ENCODE measurements at regions not wholly inside any gene's neighbourhood (a gene's known extent, or its start where the extent isn't known, plus 50 kb on each side); places are given as distances from the start of the nearest gene placed in this dataset.

DNA sequence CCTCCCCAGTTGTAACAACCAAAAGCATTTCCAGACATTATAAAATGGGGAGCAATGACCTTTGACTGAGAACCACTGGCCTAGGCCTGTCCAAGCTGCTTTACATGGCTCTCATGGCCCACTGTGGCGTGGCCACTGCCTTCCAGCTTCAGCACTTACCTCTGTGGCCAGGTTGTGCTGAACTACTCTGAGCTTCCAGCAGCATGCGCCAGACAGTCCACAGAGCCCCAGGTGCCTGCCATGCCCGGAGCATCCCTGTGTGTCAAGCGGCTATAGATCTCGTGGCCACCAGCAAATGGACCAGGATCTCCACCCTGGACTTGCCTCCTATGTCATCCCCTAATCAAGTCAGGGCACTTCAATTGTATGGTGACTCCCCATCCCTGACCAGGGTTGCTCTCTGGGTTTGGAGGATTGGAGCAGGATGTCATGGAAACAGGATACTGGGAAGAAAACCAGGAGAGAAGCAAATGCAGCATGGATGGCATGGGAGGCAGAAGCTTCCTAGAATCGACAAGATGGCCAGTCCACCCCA, 199.7 kb downstream of the UACA start:
- Histone ChIP-seq H3K4me3 (ENCODE audit: extremely low read depth, insufficient read depth, low read length, poor library complexity, severe bottlenecking) (no peak overlapping the region), H3K36me3 (ENCODE audit: control insufficient read depth, insufficient read depth, low read length) (no peaks in the 10 kb centered on the region), H3K4me1 (ENCODE audit: control insufficient read depth, insufficient read depth, low read length, poor library complexity, severe bottlenecking) (peaks cover 6% of the 10 kb centered on the region), H3K27ac (ENCODE audit: low read depth, low read length, severe bottlenecking) (no peak overlapping the region), H3K9me3 (ENCODE audit: control insufficient read depth, low read length) (no peaks in the 10 kb centered on the region)
- WGBS, 2 experiments (ENCODE audit: insufficient coverage in 2 of 2): 92 to 96% methylated on average over 4 to 6 of the region's 6 CpGs

DNA sequence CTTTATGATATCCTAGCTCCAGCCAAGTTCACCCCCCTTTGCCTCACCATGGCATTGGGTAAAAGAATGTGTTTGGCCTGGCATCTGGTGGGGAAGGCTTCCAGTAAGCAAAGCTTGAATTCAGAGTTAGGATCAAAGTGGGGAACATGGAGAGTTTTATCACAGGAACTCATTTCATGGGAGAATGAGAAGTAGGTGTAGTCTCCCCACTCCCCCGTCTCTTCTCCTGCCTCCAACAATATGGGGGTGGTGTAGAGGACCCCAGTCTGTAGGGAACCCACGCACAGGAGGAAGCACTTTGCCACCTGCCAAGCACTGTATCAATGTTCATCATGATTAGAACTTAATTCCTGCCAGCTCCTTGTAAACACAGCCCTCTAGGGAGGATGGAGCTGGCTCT, 200.5 kb downstream of the UACA start:
- H3K4me3 ChIP-seq (ENCODE audit: extremely low read depth, insufficient read depth, low read length, poor library complexity, severe bottlenecking): no peak overlapping the region
- WGBS, 2 experiments (ENCODE audit: insufficient coverage in 2 of 2): 83% methylated on average over 1 of the region's 2 CpGs; no CpG with 5 or more reads in 1 of the 2 experiments
- no peak overlapping the region for H3K27ac ChIP-seq (ENCODE audit: low read depth, low read length, severe bottlenecking)
- H3K4me1 ChIP-seq (ENCODE audit: control insufficient read depth, insufficient read depth, low read length, poor library complexity, severe bottlenecking): peaks cover 6% of the 10 kb centered on the region
- H3K36me3 ChIP-seq (ENCODE audit: control insufficient read depth, insufficient read depth, low read length): no peaks in the 10 kb centered on the region
- no peaks in the 10 kb centered on the region for H3K9me3 ChIP-seq (ENCODE audit: control insufficient read depth, low read length)

DNA sequence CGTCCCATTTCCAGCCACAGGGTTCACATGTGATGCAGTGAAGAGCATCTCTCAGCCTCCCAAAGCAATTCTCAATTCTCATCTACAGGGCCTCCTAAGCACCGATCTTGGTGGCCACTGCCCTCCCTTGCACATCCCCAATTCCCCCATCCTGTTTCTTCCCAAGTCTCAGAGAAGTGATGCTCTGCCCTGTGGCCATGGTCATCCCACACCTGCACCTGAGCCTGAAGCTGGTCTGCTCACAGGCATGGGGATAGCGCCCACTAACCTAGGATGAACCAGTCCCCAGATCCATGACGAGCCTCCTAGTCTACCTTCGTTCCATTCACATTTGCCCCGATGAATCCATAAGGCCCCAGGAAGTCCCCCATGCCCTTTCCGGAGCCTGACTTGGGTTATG, 201.5 kb downstream of the UACA start:
- Histone ChIP-seq H3K4me1 (ENCODE audit: control insufficient read depth, insufficient read depth, low read length, poor library complexity, severe bottlenecking) (peaks cover 6% of the 10 kb centered on the region), H3K9me3 (ENCODE audit: control insufficient read depth, low read length) (no peaks in the 10 kb centered on the region), H3K4me3 (ENCODE audit: extremely low read depth, insufficient read depth, low read length, poor library complexity, severe bottlenecking) (no peak overlapping the region), H3K27ac (ENCODE audit: low read depth, low read length, severe bottlenecking) (no peak overlapping the region), H3K36me3 (ENCODE audit: control insufficient read depth, insufficient read depth, low read length) (no peaks in the 10 kb centered on the region)
- WGBS, 2 experiments (ENCODE audit: insufficient coverage in 2 of 2): 93 to 97% methylated on average over 6 to 7 of the region's 7 CpGs

DNA sequence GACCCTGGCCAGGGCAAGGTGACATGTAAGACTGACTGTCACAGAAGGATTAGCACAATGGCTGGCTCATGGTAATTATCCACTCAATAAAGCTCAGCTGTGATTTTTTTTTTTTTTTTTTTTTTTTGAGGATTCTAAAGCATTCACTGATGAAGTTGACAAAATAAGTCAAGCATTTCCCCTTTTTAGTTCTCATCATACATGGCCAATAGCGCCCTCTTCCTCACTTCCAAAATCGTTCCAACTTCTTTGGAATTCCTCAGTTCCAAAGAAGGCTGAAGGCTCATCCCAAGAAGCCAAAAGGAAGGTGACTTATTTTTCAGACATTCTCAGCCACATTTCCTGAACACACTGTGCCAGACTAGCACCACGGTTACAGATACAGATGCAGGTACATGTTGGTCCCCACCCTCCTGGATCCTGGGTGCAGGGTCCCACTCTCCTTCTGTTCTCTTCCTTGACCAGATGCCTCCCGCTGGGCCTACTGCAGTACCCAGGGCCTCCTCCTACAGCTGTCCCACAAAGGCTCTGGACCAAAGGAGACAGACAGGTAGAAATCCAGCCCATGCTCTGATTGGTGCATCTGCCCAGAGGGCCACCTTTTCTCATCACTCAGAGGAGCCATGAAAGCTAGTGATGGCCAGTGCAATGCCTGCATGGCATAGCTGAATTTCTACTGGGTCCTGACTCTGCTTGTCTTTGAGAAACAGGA, 202.6 kb downstream of the UACA start:
- H3K36me3 ChIP-seq (ENCODE audit: control insufficient read depth, insufficient read depth, low read length): no peaks in the 10 kb centered on the region
- H3K4me3 ChIP-seq (ENCODE audit: extremely low read depth, insufficient read depth, low read length, poor library complexity, severe bottlenecking): no peak overlapping the region
- H3K27ac ChIP-seq (ENCODE audit: low read depth, low read length, severe bottlenecking): no peak overlapping the region
- no peaks in the 10 kb centered on the region for H3K9me3 ChIP-seq (ENCODE audit: control insufficient read depth, low read length)
- H3K4me1 ChIP-seq (ENCODE audit: control insufficient read depth, insufficient read depth, low read length, poor library complexity, severe bottlenecking): peaks cover 7% of the 10 kb centered on the region
- WGBS, 2 experiments (ENCODE audit: insufficient coverage in 2 of 2): 77 to 83% methylated on average over 3 of the region's 4 CpGs

DNA sequence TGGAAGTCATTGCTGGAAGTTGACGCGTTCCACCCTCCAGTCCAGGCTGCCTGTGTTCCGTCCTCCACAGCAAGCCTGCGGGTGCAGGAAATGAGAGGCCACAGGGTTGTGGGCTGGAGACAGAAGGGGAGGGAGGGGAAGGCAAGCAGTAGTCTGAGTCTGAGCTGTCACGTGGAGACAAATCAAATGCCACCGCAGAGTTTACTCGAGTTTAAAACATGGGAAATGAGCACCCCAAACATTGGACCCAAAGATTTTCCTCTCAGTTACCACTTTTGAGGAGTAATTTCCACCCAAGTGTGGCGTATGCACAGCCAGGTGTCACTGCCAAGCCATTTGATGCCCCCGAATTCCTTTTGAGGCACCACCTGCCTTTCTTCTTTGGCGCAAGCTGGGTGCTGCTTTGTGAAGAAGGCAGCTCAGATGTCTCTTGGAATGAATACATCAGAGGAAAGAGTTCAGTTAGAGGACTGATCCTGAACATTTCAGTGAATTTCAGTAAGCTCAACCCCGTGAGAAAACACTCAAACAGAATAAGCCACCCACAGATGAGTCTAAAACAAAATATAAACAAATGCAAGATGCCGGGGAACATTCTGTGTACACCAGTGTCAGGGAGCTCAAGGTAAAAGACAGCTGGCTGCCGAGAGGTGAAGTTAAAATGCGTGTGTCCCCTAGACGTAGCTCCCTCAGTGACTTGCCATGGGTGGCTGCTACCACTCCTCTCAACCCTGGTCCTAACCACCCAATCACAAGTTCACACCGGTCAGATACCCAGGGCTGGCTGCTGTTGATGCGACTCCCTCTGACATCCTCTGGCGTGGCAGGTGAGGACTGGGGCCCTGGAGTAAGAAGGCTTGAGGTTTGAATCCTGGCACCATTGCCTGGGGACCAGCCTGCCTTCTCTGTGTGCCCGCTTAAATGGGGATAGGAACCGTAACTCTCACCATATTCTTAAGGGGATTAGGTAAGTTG, 203.8 kb downstream of the UACA start:
- H3K27ac ChIP-seq (ENCODE audit: low read depth, low read length, severe bottlenecking): no peak overlapping the region
- 76 to 86% methylated on average over 15 to 17 of the region's 20 CpGs for WGBS, 2 experiments (ENCODE audit: insufficient coverage in 2 of 2)

DNA sequence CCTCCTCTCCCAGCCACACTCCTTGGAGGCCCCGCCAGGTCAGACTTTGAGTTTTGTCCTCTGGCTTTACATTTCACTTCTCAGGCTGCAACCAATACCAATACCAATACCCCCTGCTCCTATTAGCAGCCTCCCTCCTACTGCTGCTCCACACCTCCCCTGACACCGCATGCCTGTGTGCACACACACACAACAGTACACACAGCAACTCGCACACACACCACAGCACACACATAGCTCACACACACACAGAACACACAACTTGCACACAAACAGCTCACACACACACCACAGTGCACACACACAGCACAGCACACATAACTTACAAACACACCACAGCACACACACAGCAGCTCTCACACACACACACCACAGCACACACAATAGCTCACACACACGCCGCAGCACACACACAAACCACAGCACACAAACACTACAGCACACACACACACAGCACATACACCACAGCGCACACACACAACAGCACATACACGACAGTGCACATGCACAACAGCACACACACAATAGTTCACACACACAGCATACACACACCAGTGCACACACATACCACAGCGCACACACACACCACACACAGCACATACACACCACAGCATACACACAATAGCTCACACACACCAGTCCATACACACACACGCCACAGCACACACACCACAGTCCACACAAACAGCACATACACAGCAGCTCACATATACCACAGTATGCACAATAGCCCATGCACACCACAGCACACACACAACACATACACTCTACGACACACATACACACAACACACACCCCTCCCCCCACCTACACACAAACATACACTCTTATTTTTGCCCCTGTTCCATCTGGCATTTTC, 204.7 kb downstream of the UACA start:
- WGBS, 2 experiments (ENCODE audit: insufficient coverage in 2 of 2): 80 to 91% methylated on average over 9 to 10 of the region's 10 CpGs
- Histone ChIP-seq H3K4me3 (ENCODE audit: extremely low read depth, insufficient read depth, low read length, poor library complexity, severe bottlenecking) (no peak overlapping the region), H3K27ac (ENCODE audit: low read depth, low read length, severe bottlenecking) (no peak overlapping the region), H3K9me3 (ENCODE audit: control insufficient read depth, low read length) (no peaks in the 10 kb centered on the region), H3K36me3 (ENCODE audit: control insufficient read depth, insufficient read depth, low read length) (no peaks in the 10 kb centered on the region), H3K4me1 (ENCODE audit: control insufficient read depth, insufficient read depth, low read length, poor library complexity, severe bottlenecking) (peaks cover 10% of the 10 kb centered on the region)

More for the DNA sequence above, 203.8 kb downstream of the UACA start:
- Histone ChIP-seq H3K9me3 (ENCODE audit: control insufficient read depth, low read length) (no peaks in the 10 kb centered on the region), H3K4me3 (ENCODE audit: extremely low read depth, insufficient read depth, low read length, poor library complexity, severe bottlenecking) (no peak overlapping the region), H3K36me3 (ENCODE audit: control insufficient read depth, insufficient read depth, low read length) (no peaks in the 10 kb centered on the region), H3K4me1 (ENCODE audit: control insufficient read depth, insufficient read depth, low read length, poor library complexity, severe bottlenecking) (peaks cover 10% of the 10 kb centered on the region)

DNA sequence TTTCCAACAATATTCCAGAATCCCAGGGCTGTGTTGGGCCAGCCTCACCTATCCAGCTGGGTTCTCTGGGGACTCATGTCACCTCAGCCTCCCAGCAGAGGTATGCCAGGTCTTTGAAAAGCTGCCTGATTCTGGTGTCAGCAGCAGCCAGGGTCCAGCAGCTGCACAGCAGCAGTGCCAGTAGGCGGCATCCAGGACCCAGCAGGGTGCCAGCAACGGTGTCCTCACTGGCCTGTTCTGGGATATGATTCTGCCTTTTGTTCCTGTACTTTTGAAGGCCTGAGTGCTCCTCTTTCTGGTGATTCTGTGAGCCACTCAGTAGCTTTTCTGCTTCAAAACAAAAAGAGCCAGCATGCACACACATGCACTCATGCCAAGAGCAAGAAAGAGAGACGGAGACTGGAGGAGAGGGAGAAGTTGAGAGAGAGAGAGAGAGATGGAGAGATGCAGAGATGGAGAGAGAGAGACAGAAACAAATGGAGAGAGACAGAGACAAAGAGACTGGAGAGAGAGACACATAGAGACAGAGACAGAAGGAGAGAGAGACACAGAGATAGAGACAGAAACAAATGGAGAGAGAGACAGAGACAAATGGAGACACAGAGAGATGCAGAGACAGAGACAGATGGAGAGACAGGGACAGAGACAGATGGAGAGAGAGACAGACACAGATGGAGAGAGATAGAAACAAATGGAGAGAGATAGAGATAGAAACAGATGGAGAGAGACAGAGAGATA, 205.7 kb downstream of the UACA start:
- Histone ChIP-seq H3K36me3 (ENCODE audit: control insufficient read depth, insufficient read depth, low read length) (no peaks in the 10 kb centered on the region), H3K9me3 (ENCODE audit: control insufficient read depth, low read length) (no peaks in the 10 kb centered on the region), H3K4me3 (ENCODE audit: extremely low read depth, insufficient read depth, low read length, poor library complexity, severe bottlenecking) (no peak overlapping the region), H3K4me1 (ENCODE audit: control insufficient read depth, insufficient read depth, low read length, poor library complexity, severe bottlenecking) (peaks cover 10% of the 10 kb centered on the region), H3K27ac (ENCODE audit: low read depth, low read length, severe bottlenecking) (no peak overlapping the region)
- WGBS, 2 experiments (ENCODE audit: insufficient coverage in 2 of 2): 88 to 100% methylated on average over 2 to 3 of the region's 3 CpGs

DNA sequence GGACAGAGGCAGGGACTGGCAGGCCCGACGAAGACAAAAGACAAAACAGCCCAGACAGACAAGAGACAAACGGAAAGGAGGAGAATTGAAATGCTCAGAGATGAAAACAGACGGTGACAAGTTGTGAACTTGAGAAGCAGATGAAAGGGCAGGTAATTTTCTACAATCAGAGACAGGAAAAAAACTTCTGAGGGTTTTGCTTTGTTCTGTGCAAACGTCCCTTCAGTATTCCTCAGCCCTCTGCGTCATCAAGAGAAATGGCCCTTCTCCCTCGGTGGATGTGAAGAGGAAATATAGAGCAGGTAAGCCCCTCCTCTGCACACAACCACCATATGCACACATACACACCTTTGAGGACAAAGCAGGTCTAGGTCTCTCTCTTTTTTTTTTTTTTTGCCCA, 206.6 kb downstream of the UACA start:
- H3K4me3 ChIP-seq (ENCODE audit: extremely low read depth, insufficient read depth, low read length, poor library complexity, severe bottlenecking): no peak overlapping the region
- no peaks in the 10 kb centered on the region for H3K9me3 ChIP-seq (ENCODE audit: control insufficient read depth, low read length)
- H3K4me1 ChIP-seq (ENCODE audit: control insufficient read depth, insufficient read depth, low read length, poor library complexity, severe bottlenecking): peaks cover 10% of the 10 kb centered on the region
- H3K27ac ChIP-seq (ENCODE audit: low read depth, low read length, severe bottlenecking): no peak overlapping the region
- no peaks in the 10 kb centered on the region for H3K36me3 ChIP-seq (ENCODE audit: control insufficient read depth, insufficient read depth, low read length)
- 55 to 66% methylated on average over 4 to 6 of the region's 7 CpGs for WGBS, 2 experiments (ENCODE audit: insufficient coverage in 2 of 2)

DNA sequence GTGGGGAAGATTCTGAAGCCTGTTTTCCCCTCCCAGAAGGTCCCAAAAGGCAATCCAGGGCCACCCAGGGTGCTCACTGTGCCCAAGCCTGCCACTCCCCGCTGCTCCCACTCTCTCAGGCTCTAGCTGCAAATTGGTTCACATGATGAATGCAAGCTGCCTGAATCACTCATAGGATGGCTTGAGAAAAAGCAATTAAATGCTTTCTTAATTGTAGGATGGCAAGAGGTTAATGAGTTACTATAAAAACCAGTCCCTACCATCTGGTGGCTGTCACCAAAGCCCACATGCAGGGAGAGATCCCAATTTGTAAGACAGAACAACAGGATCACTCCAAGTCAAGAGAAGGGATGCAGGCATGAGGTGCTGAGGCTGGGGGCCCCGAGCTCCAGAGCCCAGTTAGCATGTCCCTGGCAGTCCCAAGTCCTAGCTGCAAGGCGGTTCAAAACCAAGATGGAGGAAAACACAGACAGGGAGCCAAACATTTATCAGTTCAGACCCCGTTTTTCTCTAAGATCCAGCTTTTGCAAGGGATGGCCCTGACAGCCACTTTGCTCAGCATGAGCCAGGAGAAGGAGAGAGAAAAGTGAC, 207.1 kb downstream of the UACA start:
- Histone ChIP-seq H3K4me1 (ENCODE audit: control insufficient read depth, insufficient read depth, low read length, poor library complexity, severe bottlenecking) (peaks cover 10% of the 10 kb centered on the region), H3K27ac (ENCODE audit: low read depth, low read length, severe bottlenecking) (no peak overlapping the region), H3K9me3 (ENCODE audit: control insufficient read depth, low read length) (no peaks in the 10 kb centered on the region), H3K36me3 (ENCODE audit: control insufficient read depth, insufficient read depth, low read length) (no peaks in the 10 kb centered on the region), H3K4me3 (ENCODE audit: extremely low read depth, insufficient read depth, low read length, poor library complexity, severe bottlenecking) (no peak overlapping the region)
- 73 to 87% methylated on average over 3 of the region's 4 CpGs for WGBS, 2 experiments (ENCODE audit: insufficient coverage in 2 of 2)

Data from mesodermal cell (in vitro differentiated cells).